ENCODE measurements at regions not wholly inside any gene's neighbourhood (a gene's known extent, or its start where the extent isn't known, plus 50 kb on each side); places are given as distances from the start of the nearest gene placed in this dataset.

DNA sequence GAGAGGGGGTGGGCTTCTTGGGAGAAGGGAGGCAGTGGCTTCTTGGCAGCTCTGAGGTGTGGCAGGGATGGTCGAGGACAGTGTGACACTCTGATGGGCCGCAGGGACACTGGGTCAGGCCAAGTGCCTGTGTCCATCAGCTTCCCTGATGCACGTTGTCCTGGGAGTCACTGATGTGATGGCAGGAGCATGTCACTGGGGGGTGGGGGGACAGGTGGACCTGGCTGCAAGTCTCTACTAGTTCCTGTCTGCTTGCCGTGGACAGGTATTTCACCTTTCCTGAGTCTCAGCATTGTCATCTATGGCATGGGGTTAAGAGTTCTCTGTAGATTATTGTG, 592.9 kb downstream of the TBC1D22A start:
- TF ChIP-seq, protein P1, sequence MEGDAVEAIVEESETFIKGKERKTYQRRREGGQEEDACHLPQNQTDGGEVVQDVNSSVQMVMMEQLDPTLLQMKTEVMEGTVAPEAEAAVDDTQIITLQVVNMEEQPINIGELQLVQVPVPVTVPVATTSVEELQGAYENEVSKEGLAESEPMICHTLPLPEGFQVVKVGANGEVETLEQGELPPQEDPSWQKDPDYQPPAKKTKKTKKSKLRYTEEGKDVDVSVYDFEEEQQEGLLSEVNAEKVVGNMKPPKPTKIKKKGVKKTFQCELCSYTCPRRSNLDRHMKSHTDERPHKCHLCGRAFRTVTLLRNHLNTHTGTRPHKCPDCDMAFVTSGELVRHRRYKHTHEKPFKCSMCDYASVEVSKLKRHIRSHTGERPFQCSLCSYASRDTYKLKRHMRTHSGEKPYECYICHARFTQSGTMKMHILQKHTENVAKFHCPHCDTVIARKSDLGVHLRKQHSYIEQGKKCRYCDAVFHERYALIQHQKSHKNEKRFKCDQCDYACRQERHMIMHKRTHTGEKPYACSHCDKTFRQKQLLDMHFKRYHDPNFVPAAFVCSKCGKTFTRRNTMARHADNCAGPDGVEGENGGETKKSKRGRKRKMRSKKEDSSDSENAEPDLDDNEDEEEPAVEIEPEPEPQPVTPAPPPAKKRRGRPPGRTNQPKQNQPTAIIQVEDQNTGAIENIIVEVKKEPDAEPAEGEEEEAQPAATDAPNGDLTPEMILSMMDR (IDR thresholded peaks at IDR 0.05), result no peak
- no peak for TF ChIP-seq POLR2A (IDR thresholded peaks at IDR 0.05)
